Pancreas (tissue), 10 donors: ENCODE measurements at regions not wholly inside any gene's neighbourhood (a gene's known extent, or its start where the extent isn't known, plus 50 kb on each side); places are given as distances from the start of the nearest gene placed in this dataset.

Source experiments
- ATAC-seq, 4 donors: fragments of 200-7000 bp; cut with Tn5 transposase; one replicate each; pipeline versions ENCODE4 v1.8.0 to v1.9.1; 2020; ENCODE audit warnings: mild to moderate bottlenecking in 4 of 4, moderate library complexity in 4 of 4
- DNase-seq, 6 donors: peaks; one replicate each; pipeline ENCODE4 v3.0.0-alpha.2; 2020
- FAIRE-seq: peaks from 2 replicates; lab custom pipeline; 2012; peaks lifted over from hg19 to GRCh38; lab: Jason Lieb, UNC
- H3K27ac ChIP-seq, 4 donors: fragments of 200-600 bp; sonication (generic); 1 replicate in 3 of 4; 2 replicates in 1 of 4; pipeline versions ENCODE4 v1.5.0 to v1.8.0; 2020
- H3K27me3 ChIP-seq, 4 donors: fragments of 200-600 bp; one replicate each; pipeline ENCODE4 v1.8.0; 2021
- H3K36me3 ChIP-seq, 3 donors: fragments of 200-600 bp; sonication (generic) in 1 of 3; one replicate each; pipeline versions ENCODE4 v1.5.0 to v1.8.0; 2020 to 2021
- H3K4me1 ChIP-seq, 3 donors: fragments of 200-600 bp; one replicate each; pipeline ENCODE4 v1.8.0; 2021
- H3K4me3 ChIP-seq, 4 donors: fragments of 200-600 bp; sonication (generic) in 2 of 4; one replicate each; pipeline versions ENCODE4 v1.5.0 to v1.8.0; 2020 to 2021
- H3K9me3 ChIP-seq, 4 donors: fragments of 200-600 bp; one replicate each; pipeline ENCODE4 v1.8.0; 2021
- WGBS, 2 donors: extraction: QIAGEN DNeasy Blood & Tissue Kit; methylation state at CpG; one replicate each; pipeline ENCODE4 v1.1.7; 2013; 5-methylcytosine and 5-hydroxymethylcytosine counted together
- intact Hi-C, 3 donors: fragments of 100-400 bp; cut with DNase I; formaldehyde crosslinking; loops; one replicate each; pipeline versions ENCODE4 v1.11.1 to v1.14.2; 2022
- TF ChIP-seq, protein P1 (sequence below), 4 donors: fragments of 200-600 bp; sonication (generic) in 3 of 4; IDR thresholded peaks; one replicate each; pipeline versions ENCODE4 v1.5.0 to v1.8.0; 2021; ENCODE audit warnings: antibody characterized with exemption in 4 of 4
- donor health status: healthy with polysubstance abuse.
- donor health status: DM: no; HTN: no; CAD: no; lungs with moderate emphysema.
- donor health status: DM: no; HTN: no; CAD: no.
- donor health status: control.
- donor health status: control.
- donor health status: Bipolar disorder and iron deficiency.
- donor health status: DM: yes; HTN: yes; CAD: no.
- donor health status: DM: no; HTN: no; CAD: no.
- donor health status: DM: no; HTN: no; CAD: no.
- donor health status: DM: yes; HTN: yes; CAD: no.

DNA sequence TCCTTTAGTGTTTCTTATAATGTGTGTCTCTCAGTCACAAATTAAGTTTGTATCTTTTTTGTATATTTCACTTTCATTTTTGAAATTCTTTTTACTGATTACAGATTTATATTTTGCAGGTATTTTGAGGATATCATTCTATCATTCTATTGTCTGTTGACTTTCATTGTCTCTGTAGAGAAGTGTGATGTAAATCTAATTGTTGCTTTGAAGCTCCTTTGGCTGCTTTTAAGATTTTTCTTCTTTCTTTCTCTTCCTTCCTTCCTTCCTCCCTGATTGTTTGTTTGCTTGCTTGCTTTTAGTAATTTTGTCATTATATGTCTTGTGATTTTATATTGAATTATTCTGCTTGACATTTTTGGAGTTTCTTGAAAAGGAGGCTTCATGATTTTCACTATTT, 75.3 kb upstream of the MAST4 start:
- no peak for ATAC-seq
- no peak for FAIRE-seq
- TF ChIP-seq, protein P1, sequence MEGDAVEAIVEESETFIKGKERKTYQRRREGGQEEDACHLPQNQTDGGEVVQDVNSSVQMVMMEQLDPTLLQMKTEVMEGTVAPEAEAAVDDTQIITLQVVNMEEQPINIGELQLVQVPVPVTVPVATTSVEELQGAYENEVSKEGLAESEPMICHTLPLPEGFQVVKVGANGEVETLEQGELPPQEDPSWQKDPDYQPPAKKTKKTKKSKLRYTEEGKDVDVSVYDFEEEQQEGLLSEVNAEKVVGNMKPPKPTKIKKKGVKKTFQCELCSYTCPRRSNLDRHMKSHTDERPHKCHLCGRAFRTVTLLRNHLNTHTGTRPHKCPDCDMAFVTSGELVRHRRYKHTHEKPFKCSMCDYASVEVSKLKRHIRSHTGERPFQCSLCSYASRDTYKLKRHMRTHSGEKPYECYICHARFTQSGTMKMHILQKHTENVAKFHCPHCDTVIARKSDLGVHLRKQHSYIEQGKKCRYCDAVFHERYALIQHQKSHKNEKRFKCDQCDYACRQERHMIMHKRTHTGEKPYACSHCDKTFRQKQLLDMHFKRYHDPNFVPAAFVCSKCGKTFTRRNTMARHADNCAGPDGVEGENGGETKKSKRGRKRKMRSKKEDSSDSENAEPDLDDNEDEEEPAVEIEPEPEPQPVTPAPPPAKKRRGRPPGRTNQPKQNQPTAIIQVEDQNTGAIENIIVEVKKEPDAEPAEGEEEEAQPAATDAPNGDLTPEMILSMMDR (IDR thresholded peaks at IDR 0.05), result no peak

DNA sequence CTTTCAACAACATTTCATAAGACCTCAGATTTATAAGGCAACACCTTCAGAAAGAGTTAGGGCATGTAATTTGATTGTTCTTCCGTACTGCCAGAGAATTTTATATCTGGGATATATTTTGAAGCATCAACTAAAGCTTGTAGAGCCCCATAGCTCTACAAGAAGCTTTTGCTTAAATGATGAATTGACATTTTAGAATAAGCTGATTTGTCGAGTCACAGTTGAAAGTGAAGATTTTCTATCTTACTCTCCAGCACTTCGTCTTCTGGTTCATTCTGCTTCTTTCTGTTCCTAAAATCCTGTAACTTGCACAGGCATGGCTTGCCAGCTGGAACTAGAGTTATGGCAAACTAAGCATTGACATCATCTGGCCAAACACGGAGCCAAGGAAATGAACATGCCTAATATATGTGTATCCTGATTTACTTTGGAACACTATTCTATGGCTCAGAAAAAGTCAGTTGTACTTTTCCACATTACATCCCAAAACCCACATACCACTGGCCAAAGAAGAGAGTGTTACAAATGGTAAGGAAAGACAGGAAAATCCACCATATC, 68.6 kb upstream of the MAST4 start:
- DNase-seq (no peak), ATAC-seq (no peak), FAIRE-seq (no peak)
- TF ChIP-seq, protein P1 (IDR thresholded peaks at IDR 0.05), result no peak
- H3K4me3 ChIP-seq, result no peak overlapping the region
- intact Hi-C loops, result no loop called here
- no peaks in the 10 kb centered on the region for H3K27me3 ChIP-seq
- H3K4me1 ChIP-seq, result no peaks in the 10 kb centered on the region
- H3K9me3 ChIP-seq, result no peaks in the 10 kb centered on the region
- no peak overlapping the region for H3K27ac ChIP-seq
- 59 to 78% methylated on average over 4 of the region's 4 CpGs for WGBS, 2 donors
- H3K36me3 ChIP-seq, result no peaks in the 10 kb centered on the region

More for the DNA sequence above, 75.3 kb upstream of the MAST4 start:
- intact Hi-C loops, result no loop called here
- Histone ChIP-seq H3K36me3 (no peaks in the 10 kb centered on the region), H3K9me3 (no peaks in the 10 kb centered on the region), H3K27me3 (no peaks in the 10 kb centered on the region), H3K27ac (no peak overlapping the region), H3K4me1 (no peaks in the 10 kb centered on the region), H3K4me3 (no peak overlapping the region)
- no peak for DNase-seq

DNA sequence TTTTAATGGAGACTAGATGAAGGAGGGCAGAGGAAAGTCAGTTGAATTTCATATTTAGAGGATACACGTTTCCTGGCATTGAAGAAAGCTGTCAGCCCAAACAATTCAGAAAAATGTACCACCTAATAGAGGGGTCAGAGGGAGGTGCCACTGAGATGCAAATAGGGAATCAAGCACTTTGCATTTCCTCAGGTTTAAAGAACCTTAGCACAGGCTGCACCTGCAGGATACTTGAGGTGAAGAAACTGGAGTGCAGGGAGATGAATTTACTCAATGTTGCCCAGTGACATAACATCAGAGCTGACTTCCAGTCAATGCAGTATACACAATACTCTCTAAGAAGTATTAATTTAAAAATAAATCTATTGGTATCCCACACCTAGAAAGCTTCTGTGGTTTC, 67.0 kb upstream of the MAST4 start:
- no peak overlapping the region for H3K4me3 ChIP-seq
- H3K27ac ChIP-seq, result no peak overlapping the region
- H3K36me3 ChIP-seq, result no peaks in the 10 kb centered on the region
- intact Hi-C loops, result no loop called here
- ATAC-seq (no peak), FAIRE-seq (no peak), DNase-seq (no peak)
- H3K4me1 ChIP-seq, result no peaks in the 10 kb centered on the region
- H3K27me3 ChIP-seq, result no peaks in the 10 kb centered on the region
- WGBS, 2 donors, result 48 to 57% methylated on average over 1 of the region's 1 CpG
- TF ChIP-seq, protein P1 (IDR thresholded peaks at IDR 0.05), result no peak
- no peaks in the 10 kb centered on the region for H3K9me3 ChIP-seq

DNA sequence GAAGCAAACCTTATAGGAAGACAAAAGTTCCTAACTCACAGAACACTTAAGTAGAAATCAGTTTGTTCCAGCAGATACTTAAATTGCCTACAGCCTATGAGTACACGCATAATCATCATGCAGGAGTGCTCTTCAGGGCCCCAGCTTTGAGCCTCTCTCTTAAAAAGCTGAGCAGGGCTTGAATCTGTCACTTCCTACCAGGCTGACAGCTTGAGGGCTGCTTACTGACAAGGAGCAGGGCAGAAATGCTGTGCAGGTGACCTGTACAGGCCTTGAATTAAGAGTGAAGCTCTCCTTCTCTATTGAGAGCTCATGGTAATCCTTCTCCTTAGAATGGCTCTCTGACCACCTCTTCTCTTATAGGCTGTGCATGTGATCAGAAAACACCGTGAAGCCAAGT, 66.5 kb upstream of the MAST4 start:
- H3K4me3 ChIP-seq, result no peak overlapping the region
- intact Hi-C loops, result no loop called here
- TF ChIP-seq, protein P1 (IDR thresholded peaks at IDR 0.05), result no peak
- FAIRE-seq (no peak), DNase-seq (no peak), ATAC-seq (no peak)
- H3K9me3 ChIP-seq, result no peaks in the 10 kb centered on the region
- no peaks in the 10 kb centered on the region for H3K27me3 ChIP-seq
- H3K36me3 ChIP-seq, result no peaks in the 10 kb centered on the region
- H3K4me1 ChIP-seq, result no peaks in the 10 kb centered on the region
- no peak overlapping the region for H3K27ac ChIP-seq
- 94 to 95% methylated on average over 2 of the region's 2 CpGs for WGBS, 2 donors

DNA sequence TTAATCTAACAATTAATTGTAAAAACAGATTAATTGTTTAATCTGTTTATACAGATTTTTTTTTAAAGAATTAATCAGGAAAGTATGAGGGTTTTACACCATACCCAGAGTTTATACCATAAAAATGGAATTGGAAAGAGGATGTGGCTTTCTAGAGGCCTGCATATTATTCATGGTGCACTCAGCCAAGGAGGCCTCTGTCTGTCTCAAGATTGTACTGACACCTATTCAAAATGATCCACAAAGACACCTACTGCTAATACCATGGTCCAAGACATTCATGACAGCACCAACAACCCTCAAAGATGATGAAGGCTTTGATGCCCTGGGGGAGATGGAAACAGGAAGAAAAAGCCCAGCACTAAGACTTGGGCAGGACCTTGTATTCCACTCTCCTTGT, 58.1 kb upstream of the MAST4 start:
- DNase-seq (no peak), ATAC-seq (no peak), FAIRE-seq (no peak)
- Histone ChIP-seq H3K36me3 (no peaks in the 10 kb centered on the region), H3K27ac (no peak overlapping the region), H3K27me3 (no peaks in the 10 kb centered on the region), H3K4me1 (no peaks in the 10 kb centered on the region), H3K4me3 (no peak overlapping the region), H3K9me3 (no peaks in the 10 kb centered on the region)
- intact Hi-C loops, result no loop called here
- TF ChIP-seq, protein P1 (IDR thresholded peaks at IDR 0.05), result no peak
